AG09319 (cell line): ENCODE measurements at regions not wholly inside any gene's neighbourhood (a gene's known extent, or its start where the extent isn't known, plus 50 kb on each side); places are given as distances from the start of the nearest gene placed in this dataset.

Experiments used
- DNase-seq: peaks from one replicate; pipeline ENCODE4 v3.0.0-alpha.2; 2010; ENCODE audit warnings: low read depth; ENCODE audit errors: extremely low read depth
- CTCF ChIP-seq: IDR thresholded peaks from 2 replicates; pipeline ENCODE4 v1.5.1; 2011; ENCODE audit warnings: low read depth, mild to moderate bottlenecking, inconsistent platforms, low read length, moderate library complexity

- DNase-seq = no peak
These were observed 193.7 kb downstream of the MAGEB5 start for GRCh38 chrX:26409636-26410035.

DNA sequence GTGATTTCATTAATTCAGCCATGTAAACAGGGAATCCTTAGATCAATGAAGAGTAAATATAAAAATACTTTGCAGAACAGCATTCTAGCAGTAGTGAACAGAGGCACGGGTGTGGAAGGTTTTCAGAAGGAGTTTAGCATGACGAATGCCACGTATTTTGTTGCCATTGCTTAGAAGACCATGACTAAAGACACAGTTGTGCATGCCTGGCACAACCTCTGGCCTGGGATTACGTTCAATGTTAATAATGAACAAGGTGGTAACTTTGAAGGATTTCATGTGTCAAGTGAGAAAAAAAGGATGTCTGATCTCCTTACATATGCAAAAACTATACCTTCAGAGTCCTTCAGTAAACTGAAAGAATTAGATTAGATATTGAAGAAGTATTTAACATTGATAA lies 171.9 kb downstream of the MAGEB5 start:
- TF ChIP-seq CTCF = no peak
- no peak for DNase-seq

More at GRCh38 chrX:26409636-26410035, 193.7 kb downstream of the MAGEB5 start:
- no peak for TF ChIP-seq CTCF

- DNase-seq = no peak
- TF ChIP-seq CTCF = no peak
These were observed 160.2 kb downstream of the MAGEB5 start for GRCh38 chrX:26376037-26376708.

DNA sequence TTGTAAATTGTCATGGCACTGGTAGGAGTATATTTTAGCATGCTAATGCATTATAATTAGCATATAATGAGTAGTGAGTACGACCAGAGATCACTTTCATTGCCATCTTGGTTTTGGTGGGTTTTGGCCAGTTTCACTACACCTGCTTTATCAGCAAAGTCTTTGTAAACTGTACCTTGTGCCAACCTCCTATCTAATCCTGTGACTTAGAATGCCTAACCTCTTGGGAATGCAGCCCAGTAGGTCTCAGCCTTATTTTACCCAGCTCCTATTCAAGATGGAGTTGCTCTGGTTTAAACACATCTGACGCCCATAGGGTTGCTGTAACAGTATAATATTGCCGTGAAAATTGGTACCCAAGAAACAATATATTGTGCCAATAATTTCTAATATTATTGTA lies 159.4 kb downstream of the MAGEB5 start:
- no peak for DNase-seq
- no peak for TF ChIP-seq CTCF

- no peak for DNase-seq
- TF ChIP-seq CTCF = no peak
These were observed 157.9 kb downstream of the MAGEB5 start for GRCh38 chrX:26373829-26374228.

- no peak for TF ChIP-seq CTCF
- no peak for DNase-seq
These were observed 137.0 kb downstream of the MAGEB5 start for GRCh38 chrX:26352891-26353430.

- no peak for DNase-seq
- no peak for TF ChIP-seq CTCF
These were observed 131.2 kb downstream of the MAGEB5 start for GRCh38 chrX:26347171-26347570.
